G401 (cell line): ENCODE measurements at regions not wholly inside any gene's neighbourhood (a gene's known extent, or its start where the extent isn't known, plus 50 kb on each side); places are given as distances from the start of the nearest gene placed in this dataset.
"Not testable (repeated sequence)": the region's sequence is repeated elsewhere in the genome, so short reads cannot be mapped to it uniquely, and the experiment has no call there.

Experiments
- DNase-seq: peaks from one replicate; pipeline ENCODE4 v3.0.0-alpha.2; 2015; ENCODE audit warnings: low spot score
- in situ Hi-C: cut with HindIII; loops from 2 replicates; pipeline ENCODE4 v1.10.0; 2016; ENCODE audit warnings: low sequenced_read_pairs, mixed read lengths

DNA sequence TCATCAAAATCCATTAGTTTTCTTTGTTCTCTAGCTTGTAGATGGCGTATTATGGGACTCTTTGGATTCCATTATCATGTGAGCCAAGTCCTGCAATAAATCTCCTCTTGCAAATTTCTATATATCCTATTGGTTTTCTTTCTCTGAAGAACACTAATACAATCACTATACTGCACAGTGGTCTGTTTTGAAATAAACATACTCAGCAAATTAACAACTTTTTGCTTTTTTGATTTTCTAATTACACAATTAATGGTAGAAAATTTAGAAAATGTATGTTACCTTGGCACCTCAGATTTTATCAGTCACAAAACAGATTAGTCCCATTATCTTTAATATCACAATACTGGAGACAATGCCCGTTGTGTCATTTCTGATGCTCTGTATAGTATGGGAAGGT lies 513.2 kb upstream of the MIS18BP1 start:
- in situ Hi-C loops, result no loop called here
- no peak for DNase-seq

DNA sequence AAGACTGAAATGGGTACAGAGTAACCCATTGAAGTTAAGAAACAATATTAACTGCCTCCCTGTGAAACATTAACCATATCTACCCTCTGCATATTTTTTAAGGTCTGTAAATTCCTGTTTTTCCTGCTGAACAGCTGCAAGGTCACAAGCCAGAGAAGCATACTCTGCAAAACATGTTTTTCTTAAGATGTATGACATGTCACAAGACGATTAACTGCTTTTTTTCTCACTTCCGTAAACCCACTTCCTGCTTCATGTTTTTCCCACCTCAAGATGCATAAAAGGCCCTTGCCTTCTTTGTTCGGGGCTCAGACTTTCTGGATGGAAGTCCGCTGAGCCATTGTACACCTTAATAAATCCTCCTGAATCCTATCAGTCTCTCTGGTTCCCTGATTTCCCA lies 504.7 kb upstream of the MIS18BP1 start:
- in situ Hi-C loops, result no loop called here

DNA sequence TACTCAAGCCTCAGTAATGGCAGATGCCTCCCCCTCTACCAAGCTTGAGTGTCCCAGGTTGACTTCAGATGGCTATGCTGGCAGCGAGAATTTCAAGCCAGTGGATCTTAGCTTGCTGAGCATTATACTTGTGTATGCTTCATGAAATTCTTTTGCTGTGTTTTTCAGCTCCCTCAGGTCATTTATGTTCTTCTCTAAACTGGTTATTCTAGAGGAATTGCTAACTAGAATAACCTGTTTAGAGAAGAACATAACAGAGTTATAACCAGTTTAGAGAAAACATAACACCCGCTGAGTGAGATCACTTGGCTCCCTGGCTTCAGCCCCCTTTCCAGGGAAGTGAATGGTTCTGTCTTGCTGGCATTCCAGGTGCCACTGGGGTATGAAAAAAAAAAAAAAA lies 503.4 kb upstream of the MIS18BP1 start:
- in situ Hi-C loops, DNase-seq: not testable (repeated sequence)

More for the DNA sequence above, 504.7 kb upstream of the MIS18BP1 start:
- DNase-seq, result no peak

DNA sequence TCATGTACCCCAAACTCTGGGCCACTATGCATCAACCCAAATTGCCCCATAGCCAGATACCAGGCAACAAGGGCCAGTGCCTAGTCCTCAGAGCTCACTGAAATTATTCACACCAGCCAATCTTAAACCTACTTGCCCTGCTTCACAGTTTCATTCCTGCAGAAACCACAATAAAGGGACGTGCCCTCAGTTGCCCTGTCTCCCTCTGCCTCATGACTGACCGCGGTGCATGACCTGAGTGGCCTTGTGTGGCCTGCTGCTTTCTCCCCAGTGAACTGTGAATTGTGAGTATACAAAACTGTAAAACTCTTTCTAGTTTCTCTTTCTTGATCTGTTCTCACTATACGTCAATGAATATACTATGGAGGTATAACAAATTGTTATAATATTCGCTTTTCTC lies 490.9 kb upstream of the MIS18BP1 start:
- in situ Hi-C loops, result no loop called here
- DNase-seq, result no peak

DNA sequence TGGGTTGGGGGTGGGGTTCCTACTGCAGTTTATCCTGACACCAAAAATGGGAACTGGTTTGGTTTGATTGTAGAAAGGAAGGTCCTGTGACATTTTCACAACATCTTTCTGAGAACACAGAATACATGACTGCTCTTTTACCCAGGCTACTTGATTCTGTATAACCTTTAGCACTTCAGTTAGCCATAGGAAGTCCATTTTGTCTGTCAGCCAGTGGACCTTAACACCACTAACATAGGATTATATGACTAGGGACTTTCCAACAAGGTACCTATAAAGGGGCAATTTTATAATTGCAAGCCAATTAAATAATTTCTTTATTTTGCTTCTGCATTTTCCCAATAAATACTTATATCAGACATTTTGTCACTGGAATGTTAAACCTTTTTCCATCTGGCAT lies 489.2 kb upstream of the MIS18BP1 start:
- in situ Hi-C loops, result no loop called here
- DNase-seq, result no peak

DNA sequence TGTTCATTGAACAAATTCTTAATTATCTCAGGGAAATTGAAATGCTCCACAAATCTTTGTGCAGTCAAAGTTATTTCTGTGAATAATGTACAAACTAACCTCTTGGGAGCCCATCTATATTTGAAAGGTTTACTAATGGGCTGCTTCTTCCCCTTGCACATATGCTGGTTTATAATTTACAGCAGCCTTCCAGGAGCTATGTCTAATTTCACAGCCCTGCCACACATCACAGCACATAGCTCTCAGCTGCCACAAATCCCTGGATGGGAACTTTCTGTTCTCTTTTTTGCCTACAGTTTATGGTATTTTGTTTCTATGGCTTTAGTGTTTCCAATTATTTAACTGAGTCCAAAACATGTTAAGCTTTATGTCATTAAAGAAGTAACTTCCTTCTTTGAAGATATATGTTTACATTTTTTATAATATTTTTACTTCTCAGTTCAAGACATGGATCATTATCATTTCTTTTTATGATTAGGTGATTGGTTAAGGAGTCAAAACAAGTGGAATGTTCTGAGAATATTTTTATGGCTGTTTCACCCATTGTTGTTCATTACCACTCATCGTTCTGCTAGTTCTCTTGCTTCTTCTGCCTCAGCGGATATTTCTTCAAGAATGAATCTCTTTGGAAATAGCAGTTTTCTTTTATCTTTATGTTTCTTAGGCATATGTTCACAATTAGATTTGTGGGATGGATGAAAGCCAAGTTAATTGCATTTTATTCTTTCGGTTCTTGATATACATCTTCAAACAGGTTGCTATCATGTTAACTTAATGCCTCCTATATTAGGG lies 475.6 kb upstream of the MIS18BP1 start:
- in situ Hi-C loops, result no loop called here

DNA sequence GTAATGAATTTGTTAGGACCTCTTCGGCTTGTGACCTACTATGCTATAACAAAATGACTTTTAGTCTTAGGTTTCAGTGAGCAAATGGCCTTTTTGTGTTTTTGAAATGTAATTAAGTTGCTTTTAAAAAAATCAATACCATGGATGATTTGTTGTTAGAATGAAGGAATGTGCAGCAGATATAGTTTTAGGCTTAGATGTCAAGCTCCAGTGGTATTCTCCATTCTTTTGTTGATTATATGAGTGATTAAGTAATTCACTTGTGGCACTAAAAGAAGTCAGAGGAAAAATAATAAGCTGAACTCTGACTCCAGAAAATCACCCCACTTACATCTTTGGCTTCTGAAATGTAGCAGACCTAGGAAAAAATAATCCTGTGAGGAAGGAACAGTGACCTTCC lies 474.1 kb upstream of the MIS18BP1 start:
- in situ Hi-C loops, result no loop called here
- DNase-seq, result no peak

More for the DNA sequence above, 475.6 kb upstream of the MIS18BP1 start:
- no peak for DNase-seq

DNA sequence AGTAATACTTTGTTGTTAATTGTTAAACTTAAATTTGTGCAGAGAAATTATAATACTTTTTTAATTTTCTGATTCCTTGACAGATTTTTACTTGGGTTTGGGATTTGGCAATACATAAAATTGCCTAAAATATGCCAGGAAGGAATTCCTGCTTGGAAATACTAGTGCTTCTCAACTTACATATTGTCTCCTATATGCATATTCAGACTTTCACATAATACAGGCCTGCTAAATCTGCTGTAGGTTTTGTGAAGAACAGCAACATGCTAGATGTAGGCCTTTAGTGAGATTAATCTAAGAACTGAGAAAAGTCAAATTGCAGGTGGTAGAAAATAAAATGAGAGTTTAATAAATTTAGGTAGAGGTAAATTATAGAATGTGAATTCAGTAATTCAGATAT lies 468.5 kb upstream of the MIS18BP1 start:
- DNase-seq, result no peak
- in situ Hi-C loops, result no loop called here

DNA sequence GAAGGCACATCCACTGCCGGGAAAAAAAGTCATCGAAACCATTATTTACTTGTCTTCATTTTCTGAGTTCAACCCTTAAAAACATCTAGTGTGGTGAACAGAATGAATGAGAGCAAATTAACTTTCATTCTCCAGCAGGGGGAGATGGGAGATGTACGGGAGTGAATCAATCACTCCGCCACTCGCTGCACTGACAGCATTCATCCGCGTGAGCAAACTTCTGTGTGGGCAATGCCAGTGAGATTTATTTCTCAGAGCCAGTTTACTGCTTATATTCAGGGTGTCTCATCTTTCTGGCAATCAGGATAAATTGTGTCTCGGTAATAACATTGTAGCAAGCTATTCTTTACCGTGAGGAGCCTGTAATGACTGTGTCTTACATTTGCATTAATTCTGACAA lies 463.6 kb upstream of the MIS18BP1 start:
- in situ Hi-C loops, result no loop called here
- no peak for DNase-seq

DNA sequence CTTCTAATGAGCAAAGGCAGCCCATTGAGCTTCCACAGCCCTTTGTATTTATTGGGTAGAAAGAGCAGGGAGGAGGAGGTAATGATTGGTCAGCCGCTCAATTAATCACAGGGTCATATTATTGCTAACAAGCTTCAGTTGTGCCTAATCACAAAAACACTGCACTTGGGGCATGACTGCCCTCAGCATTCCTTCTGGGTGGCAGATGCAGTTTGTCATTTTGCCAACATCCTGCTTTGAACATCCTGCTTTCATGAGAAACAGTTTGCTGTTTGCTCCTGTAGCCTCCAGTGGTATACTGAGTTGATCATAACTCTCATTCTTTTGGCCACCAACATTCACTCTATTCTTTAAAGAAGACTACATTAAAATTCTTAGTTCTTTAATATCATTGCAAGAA lies 462.9 kb upstream of the MIS18BP1 start:
- in situ Hi-C loops, result no loop called here
- no peak for DNase-seq

DNA sequence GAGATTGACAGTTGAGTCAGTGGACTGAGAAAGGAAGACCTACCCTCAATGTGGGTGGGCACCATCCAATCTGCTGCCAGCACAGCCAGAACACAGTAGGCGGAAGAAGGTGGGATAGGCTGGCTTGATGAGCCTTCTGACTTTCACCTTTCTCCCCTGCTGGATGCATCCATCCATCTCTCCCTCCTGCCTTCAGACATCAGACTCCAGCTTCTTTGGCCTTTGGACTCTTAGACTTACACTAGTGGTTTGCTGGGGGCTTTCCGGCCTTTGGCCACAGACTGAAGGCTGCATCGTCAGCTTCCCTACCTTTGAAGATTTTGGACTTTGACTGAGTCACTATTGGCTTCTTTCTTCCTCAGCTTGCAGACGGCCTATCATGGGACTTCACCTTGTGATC lies 456.5 kb upstream of the MIS18BP1 start:
- in situ Hi-C loops, result no loop called here
- no peak for DNase-seq

DNA sequence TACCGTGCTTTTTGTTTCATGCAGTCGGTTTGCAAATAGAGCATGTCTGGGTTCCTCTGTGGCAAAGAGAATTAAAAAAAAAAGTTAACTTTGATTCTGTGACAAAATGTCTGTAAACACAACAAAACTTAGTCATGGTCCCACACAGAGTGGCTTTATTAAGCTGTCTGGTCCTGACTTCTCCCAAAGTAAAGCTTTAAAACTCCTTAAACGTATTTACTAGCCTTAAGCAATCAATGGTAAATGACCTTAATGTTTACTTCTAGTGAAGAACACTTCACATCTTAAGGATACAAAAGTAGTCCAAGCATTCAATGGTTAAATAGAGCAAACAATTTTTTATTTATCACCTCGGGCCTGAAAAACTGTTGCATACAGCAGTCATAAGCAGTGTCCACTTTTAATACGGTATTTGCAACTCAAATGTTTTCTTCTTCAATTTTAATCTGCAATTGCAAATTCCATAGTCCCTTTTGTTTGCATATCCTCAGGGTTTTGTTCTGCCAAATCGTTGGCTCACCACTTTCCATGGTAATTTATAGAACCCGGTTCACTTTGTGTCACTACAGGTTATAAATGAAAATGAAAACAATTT lies 453.0 kb upstream of the MIS18BP1 start:
- no peak for DNase-seq
- in situ Hi-C loops, result no loop called here

DNA sequence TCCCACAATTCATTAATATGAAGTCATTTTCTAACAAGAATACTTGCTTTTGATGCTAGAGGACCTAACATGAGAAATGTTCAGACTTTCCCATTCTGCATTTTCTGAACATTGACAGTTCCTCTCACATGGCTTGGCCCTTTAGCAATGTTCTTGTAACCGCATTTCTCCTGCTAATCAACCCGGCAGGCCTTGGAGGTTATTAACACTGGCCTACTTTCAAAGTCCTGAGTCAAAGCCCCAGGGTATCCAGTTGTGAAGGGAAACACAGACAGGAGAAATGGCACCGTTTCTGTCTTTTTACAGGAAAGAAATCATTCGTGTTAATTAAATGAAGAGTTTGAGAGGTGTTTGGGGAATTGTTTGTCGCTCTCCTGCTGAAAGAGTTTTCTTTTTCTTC lies 446.5 kb upstream of the MIS18BP1 start:
- in situ Hi-C loops, result no loop called here
- DNase-seq, result peak; percentile 9

DNA sequence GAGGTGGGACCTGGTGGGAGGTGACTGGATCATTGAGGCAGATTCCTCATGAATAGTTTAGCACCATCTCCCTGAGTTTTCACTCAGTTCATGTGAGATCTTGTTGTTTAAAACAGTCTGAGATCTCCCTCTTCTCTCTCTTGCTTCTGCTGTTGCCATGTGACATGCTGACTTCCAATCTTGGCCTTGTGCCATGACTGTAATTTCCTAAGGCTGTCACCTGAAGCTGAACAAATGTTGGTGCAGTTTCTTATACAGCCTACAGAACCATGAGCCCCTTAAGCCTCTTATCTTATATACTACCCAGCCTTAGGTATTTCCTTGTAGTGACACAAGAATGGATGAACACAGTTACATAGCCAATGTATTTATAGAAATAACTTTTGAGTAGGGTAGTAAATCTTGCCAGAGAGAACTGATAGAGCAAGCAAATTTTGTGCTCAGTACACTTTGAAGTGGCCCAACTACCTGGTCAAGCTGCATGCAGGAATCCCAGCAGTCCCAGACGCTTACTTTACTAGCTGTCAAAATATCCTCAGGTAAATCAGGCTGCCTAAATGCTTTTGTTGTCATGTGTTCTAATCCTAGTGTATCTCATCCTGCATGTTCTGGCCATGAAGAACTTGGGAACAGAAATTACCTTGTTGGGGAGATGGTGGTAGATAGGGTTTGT lies 445.6 kb upstream of the MIS18BP1 start:
- in situ Hi-C loops, result no loop called here
- DNase-seq, result no peak

DNA sequence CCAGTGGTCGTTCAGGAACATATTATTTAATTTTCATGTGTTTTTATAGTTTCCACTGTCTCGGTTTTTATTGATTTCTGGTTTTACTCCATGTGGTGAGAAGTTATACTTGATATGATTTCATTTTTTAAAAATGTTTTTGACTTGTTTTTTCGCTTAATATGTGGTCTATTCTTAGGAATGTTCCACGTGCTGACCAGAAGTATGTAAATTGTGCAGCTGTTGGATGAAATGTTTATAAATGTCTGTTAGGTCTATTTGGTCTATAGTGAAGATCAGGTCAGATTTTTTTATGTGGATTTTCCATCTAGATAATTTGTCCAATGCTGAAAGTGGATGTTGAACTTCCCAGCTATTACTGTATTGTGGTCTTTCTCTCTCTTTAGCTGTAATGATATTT lies 433.8 kb upstream of the MIS18BP1 start:
- DNase-seq, result no peak
- in situ Hi-C loops, result no loop called here

DNA sequence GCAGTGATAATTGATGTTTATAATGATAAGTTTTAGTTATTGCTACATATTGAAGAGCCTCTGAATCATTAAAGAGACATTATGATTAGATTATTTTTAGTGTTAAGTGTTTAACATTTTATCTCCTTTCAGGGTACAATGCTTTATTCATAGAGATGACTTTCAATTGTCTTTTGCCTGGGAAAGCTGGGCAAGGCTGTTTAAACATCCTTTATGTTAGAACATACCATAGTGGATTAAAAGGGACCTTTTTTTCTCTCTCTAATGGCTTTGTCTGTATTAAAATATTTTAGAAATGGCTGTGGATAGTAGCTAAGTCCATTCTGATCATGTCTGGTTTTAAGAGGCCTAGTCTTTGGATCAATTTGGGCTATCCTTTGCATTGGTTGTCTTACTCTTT lies 427.5 kb upstream of the MIS18BP1 start:
- in situ Hi-C loops, result no loop called here
- no peak for DNase-seq

DNA sequence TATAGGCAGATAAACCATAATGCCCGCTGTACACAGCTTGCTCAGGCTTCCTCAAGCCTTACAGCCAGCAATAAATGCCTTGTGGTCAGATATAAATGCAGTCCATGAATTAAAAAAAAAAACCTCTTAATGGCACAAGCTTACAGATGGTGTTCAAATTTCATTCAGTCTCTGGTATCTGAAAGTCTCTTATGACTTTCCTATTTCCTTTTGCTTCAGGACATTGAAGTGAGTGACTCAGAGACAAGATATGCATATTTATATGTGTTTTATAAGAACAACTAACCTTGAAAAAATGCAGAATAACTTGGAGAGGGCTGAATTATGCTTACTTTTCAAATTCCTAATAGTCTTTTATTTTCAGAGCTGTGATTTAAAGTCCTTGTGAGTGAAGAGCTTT lies 426.9 kb upstream of the MIS18BP1 start:
- in situ Hi-C loops, result no loop called here
- no peak for DNase-seq

DNA sequence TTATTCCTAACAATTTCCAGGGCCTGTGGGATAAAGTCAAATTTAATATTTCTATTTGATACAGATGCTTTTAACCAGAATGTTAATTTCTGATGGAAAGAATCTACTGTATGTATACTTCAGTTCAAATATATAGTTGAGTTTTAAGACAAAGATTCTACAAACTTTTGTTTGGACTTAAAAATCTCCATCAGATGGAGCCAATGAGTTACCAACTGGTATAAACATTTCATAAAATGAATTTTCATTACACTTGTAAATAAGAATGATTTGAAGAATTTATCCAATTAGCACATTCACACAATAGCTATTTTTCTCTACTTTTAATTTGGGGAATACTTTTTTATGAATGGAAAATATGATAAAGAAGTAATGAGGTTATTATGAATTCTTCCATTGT lies 425.2 kb upstream of the MIS18BP1 start:
- DNase-seq, result no peak
- in situ Hi-C loops, result no loop called here

DNA sequence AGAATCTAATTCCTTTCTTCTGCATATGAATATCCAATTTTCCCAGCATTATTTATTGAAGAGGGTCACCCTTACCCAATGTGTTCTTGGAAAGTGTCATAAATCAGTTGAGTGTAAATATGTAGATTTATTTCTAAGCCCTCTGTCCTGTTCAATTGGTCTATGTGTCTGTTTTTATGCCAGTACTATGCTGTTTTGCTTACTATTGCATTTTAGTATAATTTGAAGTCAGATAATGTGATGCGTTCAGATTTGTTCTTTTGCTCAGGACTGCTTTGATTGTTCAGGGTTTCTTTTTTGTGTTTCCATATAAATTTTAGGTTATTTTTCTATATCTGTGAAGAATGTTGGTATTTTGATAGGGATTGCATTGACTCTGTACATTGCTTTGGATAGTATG lies 420.4 kb upstream of the MIS18BP1 start:
- in situ Hi-C loops, result no loop called here

DNA sequence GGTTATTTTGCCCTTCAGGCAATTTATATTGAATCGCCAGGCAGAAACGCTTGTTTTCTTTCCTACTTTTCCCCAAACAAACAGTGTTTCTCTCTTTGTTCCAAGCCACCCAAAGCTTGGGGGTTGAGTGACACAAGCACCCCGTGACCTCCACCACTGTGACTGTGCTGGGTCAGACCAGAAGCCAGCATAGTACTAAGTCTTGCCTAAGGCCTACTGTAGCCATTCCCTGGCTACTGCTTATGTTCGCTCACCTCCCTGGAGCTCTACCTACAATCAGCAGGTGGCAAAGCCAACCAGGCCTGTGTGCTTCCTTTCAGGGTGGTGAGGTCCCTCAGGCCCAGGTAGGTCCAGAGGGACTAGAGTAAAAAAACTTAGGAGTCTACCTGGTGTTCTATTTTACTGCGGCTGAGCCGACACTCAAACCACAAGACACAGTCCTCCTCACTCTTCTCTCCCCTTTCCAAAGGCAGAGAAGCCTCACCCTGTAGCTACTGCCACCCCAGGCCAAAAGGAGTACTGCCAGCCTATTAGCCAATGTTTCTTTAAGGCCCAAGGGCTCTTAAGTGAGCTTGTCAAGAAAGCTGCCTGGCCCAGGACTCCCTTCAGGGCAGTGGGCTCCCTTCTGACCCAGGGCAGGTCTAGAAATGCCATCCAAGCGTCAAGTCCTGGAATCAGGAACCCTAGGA lies 411.8 kb upstream of the MIS18BP1 start:
- in situ Hi-C loops, result no loop called here
- no peak for DNase-seq

More for the DNA sequence above, 420.4 kb upstream of the MIS18BP1 start:
- DNase-seq, result no peak
